Prostate gland (tissue), 2 donors: ENCODE measurements at regions not wholly inside any gene's neighbourhood (a gene's known extent, or its start where the extent isn't known, plus 50 kb on each side); places are given as distances from the start of the nearest gene placed in this dataset.

Experiments used
- DNase-seq: peaks from one replicate; pipeline ENCODE4 v3.0.0-alpha.2; 2019; ENCODE audit warnings: low spot score
- H3K27ac ChIP-seq, 2 donors: fragments of 200-600 bp; sonication (generic); 2 replicates each; pipeline ENCODE4 v1.5.1; 2017 to 2019
- H3K27me3 ChIP-seq: fragments of 200-600 bp; sonication (generic); replicated peaks from 2 replicates; pipeline ENCODE4 v1.5.1; 2019; ENCODE audit not compliant: insufficient read depth
- H3K36me3 ChIP-seq, 2 donors: fragments of 200-600 bp; sonication (generic); 1 replicate in 1 of 2; 2 replicates in 1 of 2; pipeline versions ENCODE4 v1.5.1 to v1.8.1; 2017 to 2019
- H3K4me1 ChIP-seq: fragments of 200-600 bp; sonication (generic); replicated peaks from 2 replicates; pipeline ENCODE4 v1.5.1; 2019
- H3K4me3 ChIP-seq, 2 donors: fragments of 200-600 bp; sonication (generic); 2 replicates each; pipeline ENCODE4 v1.5.1; 2017 to 2019
- H3K9me3 ChIP-seq: fragments of 200-600 bp; sonication (generic); 2 replicates; pipeline ENCODE4 v1.5.1; 2017
- POLR2A ChIP-seq: fragments of 450-650 bp; IDR thresholded peaks from one replicate; pipeline ENCODE4 v1.6.1; 2016; ENCODE audit warnings: antibody characterized with exemption, mild to moderate bottlenecking
- POLR2AphosphoS5 ChIP-seq: sonication (generic); formaldehyde crosslinking; IDR thresholded peaks from one replicate; pipeline ENCODE4 v1.6.1; 2017; ENCODE audit warnings: antibody characterized with exemption
- WGBS: methylation state at CpG from one replicate; pipeline ENCODE4 v1.1.5; 2018; 5-methylcytosine and 5-hydroxymethylcytosine counted together
- intact Hi-C: fragments of 100-400 bp; cut with DNase I; formaldehyde crosslinking; loops from one replicate; pipeline ENCODE4 v1.14.2; 2022
- small RNA-seq, 2 donors: library from RNA; depleted of rRNA; stranded (forward); fragments of <200 nt; gene quantifications; one replicate each; pipeline ENCODE3, GENCODE V24; 2016
- TF ChIP-seq, protein P1 (sequence below), 4 experiments: fragments of 200-600 bp in 2 of 4; fragments of 450-650 bp in 2 of 4; sonication (generic) in 2 of 4; IDR thresholded peaks; 1 replicate in 3 of 4; 2 replicates in 1 of 4; pipeline ENCODE4 v1.5.1; 2016 to 2019; ENCODE audit warnings: antibody characterized with exemption in 4 of 4, mild to moderate bottlenecking in 2 of 4, moderate library complexity in 2 of 4

DNA sequence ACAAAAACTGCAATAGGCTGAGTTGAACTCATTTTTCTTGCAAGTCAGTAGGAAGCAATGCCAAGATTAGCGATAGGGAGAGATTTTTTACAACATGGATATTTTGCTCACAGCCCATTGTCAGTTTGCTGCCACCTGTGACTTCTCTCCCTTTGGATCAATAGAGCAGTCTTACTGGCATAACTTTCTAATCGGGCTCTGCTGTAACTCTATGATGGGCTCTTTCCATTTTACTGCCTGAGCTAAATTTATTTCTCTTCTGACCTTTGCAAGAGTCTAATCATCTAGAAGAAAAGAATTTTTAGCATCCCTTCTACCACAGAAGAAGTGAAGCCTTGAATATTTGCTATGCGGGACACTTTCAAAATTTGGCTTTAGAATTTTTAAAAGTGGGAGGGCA, 53.6 kb upstream of the SGCD start:
- intact Hi-C loops: no loop called here
- no peaks in the 10 kb centered on the region for H3K9me3 ChIP-seq
- H3K27ac ChIP-seq: no peak overlapping the region
- 54% methylated on average over 3 of the region's 3 CpGs for WGBS
- no peaks in the 10 kb centered on the region for H3K4me1 ChIP-seq
- no peaks in the 10 kb centered on the region for H3K27me3 ChIP-seq
- no peak overlapping the region for H3K4me3 ChIP-seq
- DNase-seq: no peak
- H3K36me3 ChIP-seq: no peaks in the 10 kb centered on the region
- no peak for TF ChIP-seq POLR2A
- TF ChIP-seq, protein P1, sequence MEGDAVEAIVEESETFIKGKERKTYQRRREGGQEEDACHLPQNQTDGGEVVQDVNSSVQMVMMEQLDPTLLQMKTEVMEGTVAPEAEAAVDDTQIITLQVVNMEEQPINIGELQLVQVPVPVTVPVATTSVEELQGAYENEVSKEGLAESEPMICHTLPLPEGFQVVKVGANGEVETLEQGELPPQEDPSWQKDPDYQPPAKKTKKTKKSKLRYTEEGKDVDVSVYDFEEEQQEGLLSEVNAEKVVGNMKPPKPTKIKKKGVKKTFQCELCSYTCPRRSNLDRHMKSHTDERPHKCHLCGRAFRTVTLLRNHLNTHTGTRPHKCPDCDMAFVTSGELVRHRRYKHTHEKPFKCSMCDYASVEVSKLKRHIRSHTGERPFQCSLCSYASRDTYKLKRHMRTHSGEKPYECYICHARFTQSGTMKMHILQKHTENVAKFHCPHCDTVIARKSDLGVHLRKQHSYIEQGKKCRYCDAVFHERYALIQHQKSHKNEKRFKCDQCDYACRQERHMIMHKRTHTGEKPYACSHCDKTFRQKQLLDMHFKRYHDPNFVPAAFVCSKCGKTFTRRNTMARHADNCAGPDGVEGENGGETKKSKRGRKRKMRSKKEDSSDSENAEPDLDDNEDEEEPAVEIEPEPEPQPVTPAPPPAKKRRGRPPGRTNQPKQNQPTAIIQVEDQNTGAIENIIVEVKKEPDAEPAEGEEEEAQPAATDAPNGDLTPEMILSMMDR (IDR thresholded peaks at IDR 0.05): no peak
- no peak for TF ChIP-seq POLR2AphosphoS5

GRCh38 chr5:156274453-156274852, 52.5 kb upstream of the SGCD start:
- no peaks in the 10 kb centered on the region for H3K36me3 ChIP-seq
- intact Hi-C loops: no loop called here
- H3K9me3 ChIP-seq: no peaks in the 10 kb centered on the region
- no peak overlapping the region for H3K27ac ChIP-seq
- H3K4me1 ChIP-seq: no peaks in the 10 kb centered on the region
- H3K4me3 ChIP-seq: no peak overlapping the region
- DNase-seq: no peak
- TF ChIP-seq POLR2AphosphoS5: no peak
- TF ChIP-seq POLR2A: no peak
- TF ChIP-seq, protein P1 (IDR thresholded peaks at IDR 0.05): no peak
- no peaks in the 10 kb centered on the region for H3K27me3 ChIP-seq
- WGBS: 74% methylated on average over 1 of the region's 1 CpG

Small RNAs in the stretch of these regions (small RNA-seq; reads per million reads assigned to genes)
- gene RNA5SP199: 0 to 0.10 reads per million in 2 donors
